Cardiac fibroblast (primary cell): ENCODE measurements at regions not wholly inside any gene's neighbourhood (a gene's known extent, or its start where the extent isn't known, plus 50 kb on each side); places are given as distances from the start of the nearest gene placed in this dataset.

Experiments used
- DNase-seq, 2 donors: peaks; one replicate each; pipeline versions ENCODE4 v3.0.0 to v3.0.0-alpha.2; 2010; ENCODE audit warnings: low read depth in 2 of 2
- H3K4me3 ChIP-seq, 2 donors: replicated peaks in 1 of 2; 1 replicate in 1 of 2; 2 replicates in 1 of 2; pipeline ENCODE4 v1.5.1; 2011; ENCODE audit warnings: low read depth in 2 of 2, low read length in 2 of 2, mild to moderate bottlenecking in 2 of 2, moderate library complexity in 1 of 2
- CTCF ChIP-seq: IDR thresholded peaks from one replicate; pipeline ENCODE4 v1.5.1; 2011; ENCODE audit warnings: low read depth, mild to moderate bottlenecking, low read length, inconsistent platforms

- no peak overlapping the region for H3K4me3 ChIP-seq
- no peak for TF ChIP-seq CTCF
- no peak for DNase-seq
Measured at GRCh38 chr7:15936991-15937390, 250.5 kb upstream of the MEOX2 start.

- H3K4me3 ChIP-seq: no peak overlapping the region
- no peak for DNase-seq
- no peak for TF ChIP-seq CTCF
Measured at GRCh38 chr7:15932318-15932717, 245.8 kb upstream of the MEOX2 start.

- DNase-seq: no peak
- TF ChIP-seq CTCF: no peak
- no peak overlapping the region for H3K4me3 ChIP-seq
Measured at GRCh38 chr7:15929411-15929810, 242.9 kb upstream of the MEOX2 start.

- no peak for DNase-seq
- TF ChIP-seq CTCF: no peak
- H3K4me3 ChIP-seq: no peak overlapping the region
Measured at GRCh38 chr7:15925608-15926007, 239.1 kb upstream of the MEOX2 start.

- H3K4me3 ChIP-seq: no peak overlapping the region
- TF ChIP-seq CTCF: no peak
- DNase-seq: no peak
Measured at GRCh38 chr7:15924910-15925309, 238.4 kb upstream of the MEOX2 start.

GRCh38 chr7:15922002-15922401 is 235.5 kb upstream of the MEOX2 start:
- TF ChIP-seq CTCF: no peak
- H3K4me3 ChIP-seq: no peak overlapping the region
- DNase-seq: no peak

- peak; percentile 13 for TF ChIP-seq CTCF
- peak; percentile 30 to 66 for DNase-seq
- H3K4me3 ChIP-seq: peak overlapping the region in 1 of 2 donors; percentile 13
Measured at GRCh38 chr7:15921576-15921975, 235.1 kb upstream of the MEOX2 start.
